GM19240 (cell line): ENCODE measurements at regions not wholly inside any gene's neighbourhood (a gene's known extent, or its start where the extent isn't known, plus 50 kb on each side); places are given as distances from the start of the nearest gene placed in this dataset.
"Not testable (repeated sequence)": the region's sequence is repeated elsewhere in the genome, so short reads cannot be mapped to it uniquely, and the experiment has no call there.

Experiments
- DNase-seq: peaks from one replicate; pipeline ENCODE4 v3.0.0; 2011; ENCODE audit warnings: low spot score; ENCODE audit not compliant: insufficient read length

DNA sequence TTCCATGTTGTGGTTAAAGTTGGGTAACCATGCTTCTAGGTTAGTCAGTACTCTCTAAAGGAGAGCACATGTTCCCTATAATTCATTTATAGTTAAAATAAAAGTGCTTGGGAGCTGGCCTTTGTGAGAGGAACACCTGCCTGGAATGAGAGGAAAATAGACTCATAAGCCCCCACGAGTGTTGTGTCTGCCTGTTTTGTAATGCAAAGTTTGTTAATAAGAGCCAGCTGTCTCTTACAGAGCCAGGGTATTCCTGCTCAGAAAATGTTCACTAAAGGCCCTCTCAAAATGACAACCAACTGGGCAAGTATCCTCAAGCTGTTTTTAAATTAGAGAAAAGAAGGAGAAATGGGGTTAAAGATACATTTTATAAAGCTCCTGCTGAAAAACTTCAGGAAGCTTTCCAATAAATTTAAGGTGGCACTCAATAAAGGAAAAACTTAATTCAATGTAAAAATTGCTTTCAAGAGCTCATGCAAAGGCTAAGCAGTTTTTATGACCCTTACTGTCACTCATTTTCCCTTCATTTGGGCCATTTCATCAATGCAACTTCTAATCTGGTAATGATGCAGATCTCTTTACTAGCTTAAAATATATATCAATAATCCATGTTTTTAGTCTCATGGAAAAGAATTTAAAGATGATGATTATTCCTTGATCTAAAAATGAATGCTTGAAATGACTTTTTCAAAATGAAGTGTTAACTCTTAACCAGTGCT is 793.6 kb downstream of the STPG2 start:
- DNase-seq: no peak

DNA sequence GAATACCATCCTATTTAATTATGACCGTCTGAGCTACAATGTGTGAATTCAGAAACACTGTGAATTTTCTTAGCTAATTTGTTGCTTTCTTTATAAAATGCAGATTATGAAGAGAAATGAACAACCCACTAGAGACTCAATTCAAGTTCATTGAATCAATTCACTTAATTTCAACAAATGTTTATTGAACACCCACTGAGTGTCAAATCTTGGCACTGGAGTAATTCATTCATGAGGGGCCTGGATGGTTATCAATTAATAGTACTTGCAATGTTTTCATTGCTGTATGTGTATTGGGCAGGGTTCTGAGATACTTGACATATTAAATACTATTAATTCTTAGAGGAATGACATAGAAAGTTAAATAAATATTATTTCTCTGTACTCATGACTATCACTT is 789.4 kb downstream of the STPG2 start:
- no peak for DNase-seq

DNA sequence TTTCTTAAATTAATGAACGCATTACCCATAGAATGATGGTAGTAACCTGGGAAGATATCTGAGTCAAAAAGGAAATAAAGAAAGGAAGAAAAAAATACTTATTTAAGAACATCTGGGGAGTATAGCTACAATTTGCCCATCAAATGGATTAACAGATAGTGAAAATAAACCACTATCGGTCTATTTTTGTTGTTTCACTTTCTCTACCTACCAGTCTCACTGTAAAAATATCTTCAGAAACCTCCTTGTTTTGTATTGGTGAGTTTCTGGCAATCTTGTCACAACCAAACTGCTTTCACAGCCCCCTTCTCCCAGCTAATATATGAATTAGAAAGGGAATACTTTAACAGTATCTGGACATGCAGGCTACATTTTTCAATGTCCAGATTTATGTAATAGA is 783.5 kb downstream of the STPG2 start:
- no peak for DNase-seq

DNA sequence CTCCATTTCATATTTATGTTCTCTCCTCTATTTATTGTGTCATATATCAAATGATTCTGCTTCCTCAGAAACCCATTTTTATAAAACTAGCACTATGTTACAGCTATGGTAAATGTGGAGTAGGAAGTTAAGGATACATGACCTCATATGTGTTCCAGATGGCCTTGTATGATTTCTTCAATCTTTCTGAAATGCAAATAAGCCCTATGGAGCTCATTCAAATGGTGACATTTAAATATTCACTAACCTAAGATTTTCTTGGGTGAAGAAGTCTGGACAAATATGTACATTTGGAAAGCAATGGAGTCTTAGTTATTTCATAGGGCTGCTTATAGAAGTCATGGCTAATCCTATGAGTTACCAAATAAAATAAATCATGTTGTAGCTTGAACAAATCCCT is 782.5 kb downstream of the STPG2 start:
- no peak for DNase-seq

DNA sequence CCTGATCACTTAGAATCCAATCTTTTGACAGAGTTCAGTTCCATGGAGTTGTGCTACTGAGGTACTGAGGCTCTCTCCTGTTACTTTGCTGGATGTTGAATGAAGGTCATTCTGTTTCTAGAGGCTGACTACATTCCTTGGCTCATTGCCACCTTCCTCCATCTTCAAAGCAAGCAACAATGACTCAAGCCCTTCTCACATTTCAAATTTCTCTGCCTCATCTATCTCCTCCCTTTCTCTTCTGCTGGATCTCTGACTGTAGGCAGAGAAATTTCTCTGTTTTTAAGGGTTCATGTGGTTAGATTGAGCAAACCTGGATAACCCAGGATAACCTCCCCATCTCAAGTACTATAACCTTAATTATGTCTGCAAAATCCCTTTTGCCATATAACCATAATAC is 775.4 kb downstream of the STPG2 start:
- no peak for DNase-seq

DNA sequence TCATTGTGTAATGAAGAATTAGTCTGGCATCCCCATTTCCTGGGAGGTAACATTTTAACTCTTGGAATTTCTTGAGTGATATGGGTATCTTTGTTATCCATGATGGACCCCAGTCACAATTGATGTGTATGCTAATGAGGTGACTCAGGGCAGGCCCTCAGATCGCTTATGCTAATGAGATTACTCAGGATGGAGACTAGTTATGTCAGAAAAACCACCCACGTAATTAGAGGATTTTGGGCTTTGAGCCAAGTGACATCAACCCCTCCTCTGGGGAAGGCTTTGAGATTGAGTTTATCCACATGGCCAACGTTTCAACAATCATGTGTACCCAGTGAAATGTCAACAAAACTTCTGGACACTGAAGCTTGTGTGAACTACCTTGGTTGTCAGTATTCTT is 772.7 kb downstream of the STPG2 start:
- DNase-seq: no peak

DNA sequence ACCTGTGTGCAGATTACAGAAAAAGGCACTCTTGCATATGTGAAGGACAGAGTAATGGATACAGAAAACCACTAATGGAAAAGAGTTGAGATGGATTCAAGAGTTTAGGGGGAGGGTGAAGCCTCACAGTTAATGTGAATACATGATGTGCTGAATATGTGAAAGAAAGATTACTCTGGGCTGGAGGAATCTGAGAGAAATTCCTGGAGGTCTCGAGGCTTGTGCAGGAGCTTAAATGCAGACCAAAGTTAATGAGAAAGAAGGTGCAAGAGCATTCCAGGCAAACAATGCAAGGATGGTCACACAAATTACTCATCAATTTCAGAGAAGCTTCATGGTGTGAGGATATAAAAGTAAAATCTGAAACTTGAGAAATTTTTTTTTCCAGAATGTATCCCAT is 768.8 kb downstream of the STPG2 start:
- DNase-seq: no peak

DNA sequence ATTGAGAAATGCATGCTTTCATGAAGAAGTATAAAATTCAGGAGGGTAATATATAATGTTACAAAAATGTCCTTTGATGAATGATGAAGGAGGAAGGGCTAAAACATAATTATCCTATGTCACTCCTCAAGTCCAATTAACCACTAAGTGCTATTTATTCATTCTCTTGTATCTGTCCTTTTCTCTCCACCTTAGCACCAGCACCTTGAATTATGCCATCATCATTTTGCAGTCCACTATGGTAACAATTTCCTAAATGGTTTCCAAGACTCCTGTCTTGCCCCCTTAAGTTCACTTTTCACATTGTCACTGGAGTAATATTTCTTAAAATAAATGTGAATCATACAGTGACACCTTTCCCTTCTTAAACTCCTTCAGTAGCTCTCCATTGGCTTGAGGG is 756.3 kb downstream of the STPG2 start:
- DNase-seq: no peak

DNA sequence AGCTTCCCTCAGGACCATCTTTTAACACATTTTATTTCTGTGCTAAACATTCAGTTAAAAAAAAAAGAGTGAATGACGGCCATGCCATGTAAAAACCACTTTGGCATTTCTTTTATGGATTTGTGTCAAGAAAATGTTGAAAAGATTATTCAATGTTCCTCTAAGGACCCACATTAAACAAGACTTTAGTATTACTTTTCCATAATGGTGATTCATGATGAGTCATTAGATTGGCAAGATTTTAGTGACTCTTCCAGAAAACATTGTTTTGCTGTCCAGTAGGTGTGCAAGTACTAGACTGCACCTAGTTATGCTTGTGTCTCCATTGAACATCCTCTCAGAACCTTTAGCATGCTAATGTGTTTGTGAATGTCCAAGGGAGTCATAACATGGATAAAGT is 748.6 kb downstream of the STPG2 start:
- no peak for DNase-seq

DNA sequence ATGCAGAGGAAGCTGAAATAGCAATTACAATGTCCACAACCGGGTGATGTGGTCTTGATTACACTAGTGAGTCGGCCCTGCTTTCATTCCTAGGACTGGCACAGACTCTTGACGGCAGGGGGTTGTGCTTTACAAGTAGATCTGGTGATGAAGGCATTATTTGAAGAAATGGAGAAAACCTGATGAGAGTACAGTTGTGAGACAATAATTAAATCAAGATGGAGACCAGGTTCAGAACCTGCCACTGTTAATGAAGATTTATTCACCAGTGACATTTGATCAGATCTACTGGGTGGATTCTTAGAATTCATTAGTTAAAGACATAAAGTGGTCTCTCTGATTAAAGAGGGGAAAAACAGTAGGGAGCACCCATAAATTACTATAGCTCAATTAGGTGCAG is 747.2 kb downstream of the STPG2 start:
- no peak for DNase-seq

DNA sequence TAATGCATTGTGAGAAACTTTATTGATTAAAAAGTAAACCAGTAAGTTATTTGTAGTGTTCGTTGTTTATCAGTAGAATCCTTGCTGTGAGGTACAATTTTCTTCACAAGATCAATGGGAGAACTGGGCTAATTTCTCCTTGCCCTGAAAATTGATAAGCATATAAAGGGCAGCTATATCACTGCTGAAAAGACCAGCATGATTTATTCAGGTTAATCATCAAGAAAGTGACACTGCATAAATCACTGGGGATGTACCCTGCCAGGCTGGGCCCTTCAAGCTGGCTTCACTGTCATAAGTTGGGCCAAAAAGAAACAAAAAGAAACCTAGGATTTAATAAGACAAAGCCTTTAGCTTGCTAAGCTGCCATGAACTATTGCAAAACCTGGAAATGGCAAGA is 746.7 kb downstream of the STPG2 start:
- no peak for DNase-seq

DNA sequence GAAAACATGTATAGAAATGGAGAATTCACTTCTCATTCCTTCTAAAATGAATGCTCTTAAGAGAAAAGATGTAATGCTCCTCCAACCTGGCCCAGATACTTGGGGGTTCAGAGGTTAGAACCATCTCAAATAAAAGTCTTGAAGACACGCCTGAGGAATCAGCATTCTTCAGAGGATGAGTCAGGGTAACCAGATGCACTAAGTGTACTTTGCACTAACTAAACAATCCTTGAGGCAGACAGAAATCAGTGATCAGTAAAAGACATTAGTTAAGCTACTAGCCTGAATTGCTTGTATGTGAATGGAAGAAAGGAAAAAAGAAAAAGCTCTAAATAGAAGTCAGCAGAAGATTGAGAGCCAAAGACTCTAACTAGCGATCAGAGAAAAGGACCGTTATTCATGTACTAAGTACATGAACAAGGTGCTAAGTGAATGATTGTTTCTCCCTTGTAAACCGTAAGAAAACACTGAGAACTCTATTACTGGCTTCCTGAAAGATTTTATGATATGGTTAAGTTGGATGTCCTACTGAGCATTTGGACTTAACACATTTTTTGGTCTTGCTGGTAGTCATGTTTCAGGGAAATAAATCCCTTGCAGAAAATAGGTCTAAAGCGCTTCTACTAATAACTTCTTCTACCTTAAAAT is 738.3 kb downstream of the STPG2 start:
- no peak for DNase-seq

DNA sequence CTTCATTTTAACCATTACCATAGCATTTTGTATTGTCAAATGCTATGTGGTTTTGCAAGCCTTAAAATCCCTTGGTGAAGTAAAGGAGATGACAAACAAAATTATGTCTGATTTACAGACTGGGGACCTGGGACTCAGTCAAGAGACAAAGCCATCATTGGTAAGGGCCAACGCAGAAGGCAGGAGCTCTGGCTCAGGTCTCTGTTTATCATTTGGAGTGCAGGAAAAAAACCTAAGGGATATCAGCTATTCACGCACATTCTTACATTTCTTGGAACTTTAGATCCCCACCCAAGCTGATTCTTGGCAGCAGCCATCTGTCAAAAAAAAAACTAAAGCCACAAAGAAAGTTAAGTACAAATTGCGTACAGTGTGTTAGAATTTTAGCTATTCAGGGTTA is 731.9 kb downstream of the STPG2 start:
- DNase-seq: no peak

DNA sequence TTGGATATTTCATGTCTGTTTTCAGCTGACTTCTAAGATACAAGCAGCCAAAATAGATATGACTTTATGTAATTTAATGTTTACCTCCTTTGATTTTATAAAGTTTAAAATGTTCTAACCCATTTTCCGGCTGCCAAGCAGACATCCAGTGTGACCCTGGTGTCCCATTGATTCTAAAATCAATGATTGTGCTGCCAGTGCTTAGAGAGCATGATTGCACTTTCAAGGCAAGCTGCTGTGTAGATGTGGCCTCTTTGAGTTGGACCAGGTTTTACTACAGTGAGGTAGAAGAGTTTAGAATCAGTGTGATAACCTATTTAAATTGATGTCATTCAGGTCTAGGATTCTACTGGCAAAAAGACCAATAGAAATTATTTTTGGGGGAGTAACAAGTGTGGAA is 730.9 kb downstream of the STPG2 start:
- DNase-seq: no peak

DNA sequence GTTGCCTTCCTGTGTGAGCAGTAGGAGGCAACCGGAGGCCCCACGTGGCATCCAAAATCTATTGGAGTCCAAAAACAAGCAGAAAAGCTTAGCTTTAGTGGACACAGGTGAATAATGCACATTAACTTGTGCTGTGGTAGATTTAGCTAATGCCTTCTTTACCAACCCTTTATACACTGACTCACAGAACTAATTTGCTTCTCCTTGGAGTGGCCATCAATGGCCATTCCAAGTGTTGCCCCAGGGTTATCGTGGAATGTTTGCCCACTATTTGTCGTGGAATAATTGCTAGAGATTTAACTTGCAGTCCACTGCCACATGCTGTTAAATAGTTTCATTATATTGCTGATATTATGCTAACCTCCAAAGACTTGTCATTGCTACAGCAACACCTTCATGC is 729.1 kb downstream of the STPG2 start:
- DNase-seq: no peak

DNA sequence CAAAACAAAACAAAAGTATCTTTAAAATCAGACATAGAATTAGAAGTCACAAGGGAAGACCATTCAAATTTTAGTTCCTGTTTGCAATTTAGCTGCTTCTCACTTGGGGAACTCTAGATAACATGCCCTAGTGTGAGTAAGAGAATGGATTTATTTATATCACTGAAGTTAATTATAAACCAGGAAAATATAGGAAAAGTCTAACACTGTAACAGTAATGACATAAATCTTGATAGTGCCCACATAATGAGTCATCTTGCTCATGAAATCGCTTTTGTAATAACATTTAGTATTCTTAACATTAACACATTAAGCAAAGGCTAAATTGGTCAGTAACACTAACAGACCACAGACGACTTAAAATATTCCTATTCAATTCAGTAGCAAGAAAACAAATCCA is 710.7 kb downstream of the STPG2 start:
- no peak for DNase-seq

DNA sequence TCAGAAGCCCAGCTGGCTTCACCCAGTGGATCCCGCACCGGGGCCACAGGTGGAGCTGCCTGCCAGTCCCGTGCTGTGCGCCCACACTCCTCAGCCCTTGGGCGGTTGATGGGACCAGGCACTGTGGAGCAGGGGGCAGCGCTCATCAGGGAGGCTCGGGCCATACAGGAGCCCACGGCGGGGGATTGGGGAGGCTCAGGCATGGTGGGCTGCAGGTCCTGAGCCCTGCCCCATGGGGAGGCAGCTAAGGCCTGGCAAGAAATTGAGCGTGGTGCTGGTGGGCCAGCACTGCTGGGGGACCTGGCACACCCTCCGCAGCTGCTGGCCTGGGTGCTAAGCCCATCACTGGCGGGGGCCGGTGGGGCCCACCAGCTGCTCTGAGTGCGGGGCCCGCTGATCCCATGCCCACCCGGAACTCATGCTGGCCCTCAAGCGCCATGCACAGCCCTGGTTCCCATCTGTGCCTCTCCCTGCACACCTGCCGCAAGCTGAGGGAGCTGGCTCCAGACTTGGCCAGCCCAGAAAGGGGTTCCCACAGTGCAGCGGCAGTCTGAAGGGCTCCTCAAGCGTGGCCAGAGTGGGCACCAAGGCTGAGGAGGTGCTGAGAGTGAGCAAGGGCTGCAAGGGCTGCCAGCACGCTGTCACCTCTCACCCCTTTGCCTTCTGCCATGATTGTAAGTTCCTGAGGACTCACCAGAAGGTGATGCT is 705.1 kb downstream of the STPG2 start:
- DNase-seq: not testable (repeated sequence)

DNA sequence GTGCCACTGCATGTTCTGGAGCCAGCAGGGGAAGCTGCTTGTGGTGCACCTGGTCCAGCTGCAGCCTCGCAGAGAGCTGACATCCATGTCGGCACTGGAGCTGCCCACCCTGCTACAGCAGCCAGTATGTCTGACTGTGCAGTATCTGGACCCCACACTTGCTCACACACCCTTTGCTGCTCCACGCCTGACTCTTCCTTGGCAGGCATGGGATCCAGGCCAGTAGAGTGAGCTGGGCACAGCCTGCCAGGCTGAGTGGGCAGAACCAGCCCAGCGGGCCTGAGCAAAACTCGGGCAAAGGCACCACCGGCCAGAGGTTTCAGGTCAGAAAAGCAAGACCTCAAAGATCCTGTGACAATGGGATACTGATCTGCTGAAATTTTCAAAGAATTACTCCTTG is 690.1 kb downstream of the STPG2 start:
- DNase-seq: no peak

DNA sequence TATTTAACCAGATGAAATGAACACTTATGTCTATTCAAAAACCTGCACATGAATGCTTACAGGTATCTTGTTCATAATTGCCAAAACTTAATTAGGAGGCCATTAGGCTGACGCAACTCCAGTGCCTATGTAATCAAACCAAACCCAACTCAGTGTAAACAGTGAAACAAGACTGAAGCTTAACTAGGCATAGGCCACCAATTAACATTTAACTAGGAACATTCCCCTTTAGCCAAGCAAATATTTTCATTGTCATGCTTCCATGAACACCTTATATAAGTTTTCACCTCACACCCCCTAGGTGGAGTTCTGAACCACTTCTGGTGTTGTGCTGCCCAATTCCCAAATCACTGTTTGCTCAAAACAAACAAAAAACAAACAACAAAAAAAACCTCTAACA is 686.0 kb downstream of the STPG2 start:
- no peak for DNase-seq

DNA sequence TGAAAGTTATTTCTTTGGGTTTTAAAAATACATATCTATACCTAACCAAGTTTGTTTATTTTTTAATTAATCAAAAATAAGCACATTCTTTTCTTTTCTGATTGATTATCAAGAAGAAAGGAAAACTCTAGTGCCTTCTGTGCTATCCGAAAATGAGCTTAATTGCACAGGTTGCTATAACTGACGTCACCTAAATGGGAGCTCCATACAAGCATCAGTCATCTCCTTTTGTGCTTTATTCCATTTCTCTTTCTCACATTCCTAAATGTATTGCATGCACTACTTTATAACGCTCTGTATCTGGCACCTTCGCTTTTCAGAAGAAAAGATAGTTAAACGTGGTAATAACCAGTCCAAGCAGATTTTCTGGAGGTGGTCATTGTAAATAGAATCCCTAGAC is 675.0 kb downstream of the STPG2 start:
- no peak for DNase-seq

DNA sequence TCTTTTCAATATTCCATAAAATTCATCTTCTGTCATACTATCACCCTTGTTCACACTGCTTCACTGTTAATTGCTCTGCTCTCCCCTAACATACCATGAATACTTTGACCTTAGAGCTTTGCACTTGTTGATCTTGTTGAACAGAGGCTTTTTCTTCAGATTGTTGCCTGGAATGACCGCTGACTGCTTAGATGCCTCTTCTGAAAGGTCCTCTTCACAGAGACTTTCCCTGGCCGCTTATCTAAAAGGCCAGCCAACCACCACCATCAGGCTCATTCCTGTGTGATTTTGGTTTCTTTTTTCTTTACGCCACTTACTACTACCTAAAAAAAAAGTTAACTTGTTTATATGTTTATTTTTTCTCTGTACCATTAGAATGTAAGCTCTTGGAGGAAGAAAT is 667.7 kb downstream of the STPG2 start:
- no peak for DNase-seq

DNA sequence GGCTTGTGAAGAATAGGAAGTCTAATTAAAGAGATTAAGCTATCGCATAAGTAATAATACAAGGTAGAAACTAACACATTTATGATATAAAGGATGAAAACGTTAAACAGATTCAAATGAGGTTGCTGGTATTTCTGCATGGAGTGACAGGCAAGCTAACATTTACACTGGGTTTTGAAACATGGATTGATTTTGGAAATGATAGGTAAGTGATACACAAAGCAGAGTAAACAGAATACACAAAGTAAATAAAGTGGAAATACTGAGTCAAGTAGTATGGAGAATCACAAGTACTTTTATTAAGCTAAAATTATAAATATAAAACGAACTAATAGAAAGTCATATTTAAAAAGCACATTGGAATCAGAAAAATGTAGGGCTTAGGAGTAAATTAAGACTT is 665.3 kb downstream of the STPG2 start:
- DNase-seq: no peak

DNA sequence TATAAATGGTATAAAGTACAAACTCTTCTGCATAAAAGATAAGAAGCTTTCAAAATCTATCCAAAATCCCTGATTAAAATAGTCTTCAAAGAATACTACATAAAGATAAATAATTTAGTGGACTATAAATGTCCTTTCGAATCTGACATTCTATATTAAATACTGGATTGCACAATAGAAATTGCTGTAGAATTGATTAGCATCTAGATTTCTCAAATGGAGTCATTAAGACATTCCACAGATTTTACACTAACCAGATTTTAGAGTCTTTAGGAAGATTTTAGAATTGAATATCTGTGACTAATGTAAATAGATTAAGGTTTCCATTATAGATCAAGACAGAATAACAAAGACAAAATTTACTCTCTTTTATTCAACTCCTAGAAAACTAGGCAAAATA is 663.9 kb downstream of the STPG2 start:
- no peak for DNase-seq
